Common myeloid progenitor, CD34-positive (primary cell): ENCODE measurements at regions not wholly inside any gene's neighbourhood (a gene's known extent, or its start where the extent isn't known, plus 50 kb on each side); places are given as distances from the start of the nearest gene placed in this dataset.
"Not testable (repeated sequence)": the region's sequence is repeated elsewhere in the genome, so short reads cannot be mapped to it uniquely, and the experiment has no call there.

Experiments used
- CTCF ChIA-PET: fragments of 350-600 bp; sonication (Branson Sonifier 250); formaldehyde crosslinking; loops from one replicate; lab custom pipeline; 2021; ENCODE audit warnings: antibody characterized with exemption; lab: Charles Lee
- POLR2A ChIA-PET: fragments of 350-600 bp; sonication (Branson Sonifier 250); formaldehyde crosslinking; loops from one replicate; lab custom pipeline; 2021; ENCODE audit warnings: antibody characterized with exemption; lab: Charles Lee
- DNase-seq, 3 donors: peaks; one replicate each; pipeline versions ENCODE4 v3.0.0 to v3.0.0-alpha.2; 2013
- H3K27ac ChIP-seq, 2 experiments: 1 replicate in 1 of 2; 2 replicates in 1 of 2; pipeline ENCODE4 v1.7.0; 2013; ENCODE audit warnings: inconsistent platforms in 2 of 2, low read length in 2 of 2, mild to moderate bottlenecking in 2 of 2, low read depth in 1 of 2, moderate library complexity in 1 of 2; ENCODE audit not compliant: severe bottlenecking in 2 of 2, insufficient read depth in 1 of 2, poor library complexity in 1 of 2
- H3K27me3 ChIP-seq, 5 experiments: replicated peaks in 2 of 5; 1 replicate in 3 of 5; 2 replicates in 2 of 5; pipeline versions ENCODE4 v1.6.1 to v1.7.0; 2013; ENCODE audit warnings: low read length in 4 of 5, mild to moderate bottlenecking in 2 of 5, moderate library complexity in 2 of 5, inconsistent platforms in 1 of 5; ENCODE audit not compliant: insufficient read depth in 5 of 5, control insufficient read depth in 4 of 5
- H3K36me3 ChIP-seq, 4 experiments: 1 replicate in 2 of 4; 2 replicates in 2 of 4; pipeline versions ENCODE4 v1.6.1 to v1.7.0; 2013; ENCODE audit warnings: low read length in 3 of 4, control low read depth in 1 of 4, mild to moderate bottlenecking in 1 of 4; ENCODE audit not compliant: control insufficient read depth in 4 of 4, insufficient read depth in 4 of 4
- H3K4me1 ChIP-seq, 4 experiments: 1 replicate in 3 of 4; 2 replicates in 1 of 4; pipeline versions ENCODE4 v1.6.1 to v1.7.1; 2013; ENCODE audit warnings: low read length in 3 of 4, mild to moderate bottlenecking in 3 of 4, control low read depth in 1 of 4, inconsistent platforms in 1 of 4, moderate library complexity in 1 of 4; ENCODE audit not compliant: control insufficient read depth in 4 of 4, insufficient read depth in 4 of 4; ENCODE audit errors: control extremely low read depth in 1 of 4
- H3K4me3 ChIP-seq, 7 experiments: 1 replicate in 4 of 7; 2 replicates in 3 of 7; pipeline versions ENCODE4 v1.5.1 to v1.7.0; 2013; ENCODE audit warnings: mild to moderate bottlenecking in 7 of 7, low read length in 6 of 7, moderate library complexity in 6 of 7, inconsistent platforms in 2 of 7, low read depth in 2 of 7, control low read depth in 1 of 7; ENCODE audit not compliant: insufficient read depth in 4 of 7, control insufficient read depth in 1 of 7; ENCODE audit errors: extremely low read depth in 1 of 7
- H3K9me3 ChIP-seq, 5 experiments: 1 replicate in 4 of 5; 2 replicates in 1 of 5; pipeline versions ENCODE4 v1.6.1 to v1.7.1; 2013; ENCODE audit warnings: low read length in 4 of 5, mild to moderate bottlenecking in 2 of 5, inconsistent platforms in 1 of 5, low read depth in 1 of 5, moderate library complexity in 1 of 5; ENCODE audit not compliant: control insufficient read depth in 4 of 5, insufficient read depth in 2 of 5; ENCODE audit errors: control extremely low read depth in 1 of 5
- WGBS: methylation state at CpG from one replicate; pipeline ENCODE4 v1.1.5; 2013; ENCODE audit not compliant: insufficient coverage; 5-methylcytosine and 5-hydroxymethylcytosine counted together

GRCh38 chr1:83051053-83051452 lies 947.9 kb downstream of the TTLL7 start:
- 100% methylated on average over 3 of the region's 3 CpGs for WGBS
- H3K27me3 ChIP-seq, H3K4me1 ChIP-seq, H3K36me3 ChIP-seq, CTCF ChIA-PET, DNase-seq, H3K4me3 ChIP-seq, H3K27ac ChIP-seq, POLR2A ChIA-PET, H3K9me3 ChIP-seq: not testable (repeated sequence)

DNA sequence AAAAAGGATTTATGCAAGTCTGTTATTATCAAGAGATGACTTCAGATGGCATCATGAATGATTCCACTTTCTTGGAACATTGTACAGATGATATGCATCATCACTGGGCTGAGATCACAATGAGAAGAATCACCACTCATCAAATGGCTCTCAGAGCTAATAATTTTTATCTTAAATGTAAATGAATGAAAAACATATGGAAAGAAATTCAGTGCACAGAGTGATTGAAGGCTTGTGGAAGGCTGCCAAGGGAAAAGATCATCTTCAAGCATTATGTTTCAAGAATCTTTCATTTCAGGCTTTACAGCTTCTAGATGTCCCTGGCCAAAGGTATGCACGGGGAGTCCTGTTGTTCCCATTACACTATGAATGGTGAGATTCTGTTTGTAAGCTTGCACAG lies 955.7 kb downstream of the TTLL7 start:
- no peak overlapping the region for H3K27ac ChIP-seq
- ChIA-PET CTCF (no interaction called here), POLR2A (no interaction called here)
- no peak for DNase-seq
- H3K9me3 ChIP-seq = no peaks in the 10 kb centered on the region
- 83% methylated on average over 1 of the region's 1 CpG for WGBS
- H3K36me3 ChIP-seq = no peaks in the 10 kb centered on the region
- H3K27me3 ChIP-seq = no peaks in the 10 kb centered on the region
- no peaks in the 10 kb centered on the region for H3K4me1 ChIP-seq
- no peak overlapping the region for H3K4me3 ChIP-seq

- DNase-seq, H3K27ac ChIP-seq, H3K9me3 ChIP-seq, H3K36me3 ChIP-seq, H3K27me3 ChIP-seq, H3K4me1 ChIP-seq, POLR2A ChIA-PET, CTCF ChIA-PET, H3K4me3 ChIP-seq: not testable (repeated sequence)
- WGBS = 98% methylated on average over 6 of the region's 6 CpGs
Measured at GRCh38 chr1:83039091-83039490, 959.8 kb downstream of the TTLL7 start.

DNA sequence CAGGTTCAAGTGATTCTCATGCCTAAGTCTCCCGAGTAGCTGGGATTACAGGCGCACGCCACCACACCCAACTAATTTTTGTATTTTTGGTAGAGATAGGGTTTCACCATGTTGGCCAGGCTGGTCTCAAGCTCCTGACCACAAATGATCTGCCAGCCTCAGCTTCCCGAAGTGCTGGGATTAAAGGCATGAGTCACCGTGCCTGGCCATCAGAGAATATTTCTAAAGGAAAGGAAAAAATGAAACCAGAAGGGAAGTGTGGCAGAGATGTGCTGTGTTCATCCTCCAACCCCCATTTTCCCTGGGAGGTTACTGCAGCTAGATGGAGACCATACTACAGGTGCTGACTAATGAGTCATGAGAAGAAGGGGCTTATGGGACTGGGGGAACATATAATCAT lies 964.1 kb downstream of the TTLL7 start:
- POLR2A ChIA-PET = no interaction called here
- Histone ChIP-seq H3K27me3 (no peaks in the 10 kb centered on the region), H3K9me3 (peaks cover 0 to 3% (median 0%) of the 10 kb centered on the region in 5 experiments), H3K36me3 (no peaks in the 10 kb centered on the region), H3K4me1 (no peaks in the 10 kb centered on the region), H3K27ac (no peak overlapping the region), H3K4me3 (no peak overlapping the region)
- CTCF ChIA-PET = no interaction called here
- WGBS = 93% methylated on average over 2 of the region's 5 CpGs
- DNase-seq = no peak

GRCh38 chr1:83033682-83034081 lies 965.2 kb downstream of the TTLL7 start:
- no peak for DNase-seq

GRCh38 chr1:83029916-83030315 lies 969.0 kb downstream of the TTLL7 start:
- CTCF ChIA-PET = no interaction called here
- no peak overlapping the region for H3K4me3 ChIP-seq
- DNase-seq = no peak
- no peak overlapping the region for H3K27ac ChIP-seq
- H3K4me1 ChIP-seq = no peaks in the 10 kb centered on the region
- H3K27me3 ChIP-seq = no peaks in the 10 kb centered on the region
- peaks cover 0 to 3% (median 0%) of the 10 kb centered on the region in 5 experiments for H3K9me3 ChIP-seq
- H3K36me3 ChIP-seq = no peaks in the 10 kb centered on the region
- POLR2A ChIA-PET = no interaction called here

More at GRCh38 chr1:83033682-83034081, 965.2 kb downstream of the TTLL7 start:
- no peaks in the 10 kb centered on the region for H3K36me3 ChIP-seq
- H3K27me3 ChIP-seq = no peaks in the 10 kb centered on the region
- ChIA-PET POLR2A (no interaction called here), CTCF (no interaction called here)
- H3K9me3 ChIP-seq = peaks cover 0 to 3% (median 0%) of the 10 kb centered on the region in 5 experiments
- no peak overlapping the region for H3K27ac ChIP-seq
- H3K4me3 ChIP-seq = no peak overlapping the region
- no peaks in the 10 kb centered on the region for H3K4me1 ChIP-seq

GRCh38 chr1:83029050-83029449 lies 969.9 kb downstream of the TTLL7 start:
- H3K4me3 ChIP-seq = no peak overlapping the region
- POLR2A ChIA-PET = no interaction called here
- peaks cover 0 to 3% (median 0%) of the 10 kb centered on the region in 5 experiments for H3K9me3 ChIP-seq
- no peaks in the 10 kb centered on the region for H3K4me1 ChIP-seq
- no peak overlapping the region for H3K27ac ChIP-seq
- WGBS = 100% methylated on average over 2 of the region's 3 CpGs
- CTCF ChIA-PET = no interaction called here
- no peaks in the 10 kb centered on the region for H3K27me3 ChIP-seq
- no peaks in the 10 kb centered on the region for H3K36me3 ChIP-seq
- no peak for DNase-seq
